HEK293T (cell line): ENCODE measurements at regions not wholly inside any gene's neighbourhood (a gene's known extent, or its start where the extent isn't known, plus 50 kb on each side); places are given as distances from the start of the nearest gene placed in this dataset.

Experiments
- CTCF ChIA-PET: fragments of 350-600 bp; formaldehyde crosslinking; extraction: SDS; loops from one replicate; lab custom pipeline; 2021; ENCODE audit warnings: antibody characterized with exemption, inconsistent platforms; lab: Yijun Ruan, JAX
- POLR2A ChIA-PET: fragments of 350-600 bp; formaldehyde crosslinking; extraction: SDS; loops from one replicate; lab custom pipeline; 2020; ENCODE audit warnings: antibody characterized with exemption, inconsistent platforms; lab: Yijun Ruan, JAX
- DNase-seq: peaks from one replicate; pipeline ENCODE4 v3.0.0; 2012; ENCODE audit warnings: mixed read lengths; ENCODE audit errors: extremely low spot score
- ARNT ChIP-seq: fragments of 450-650 bp; IDR thresholded peaks from 2 replicates; pipeline ENCODE4 v1.6.1; 2017; ENCODE audit warnings: mild to moderate bottlenecking
- BHLHE40 ChIP-seq: fragments of 450-650 bp; IDR thresholded peaks from 2 replicates; pipeline ENCODE4 v1.6.1; 2016; ENCODE audit warnings: mild to moderate bottlenecking, moderate library complexity, borderline replicate concordance
- CTBP1 ChIP-seq: fragments of 450-650 bp; IDR thresholded peaks from 2 replicates; pipeline ENCODE4 v1.6.1; 2016; ENCODE audit warnings: borderline replicate concordance
- ELF4 ChIP-seq: fragments of 450-650 bp; IDR thresholded peaks from 2 replicates; pipeline ENCODE4 v1.6.1; 2017; ENCODE audit warnings: antibody characterized with exemption
- FOXA1 ChIP-seq: fragments of 450-650 bp; IDR thresholded peaks from 2 replicates; pipeline ENCODE4 v1.6.1; 2016; ENCODE audit warnings: mild to moderate bottlenecking
- FOXK2 ChIP-seq: fragments of 450-650 bp; IDR thresholded peaks from 2 replicates; pipeline ENCODE4 v1.6.1; 2016; ENCODE audit warnings: mild to moderate bottlenecking
- FOXM1 ChIP-seq: fragments of 450-650 bp; IDR thresholded peaks from 2 replicates; pipeline ENCODE4 v1.6.1; 2017; ENCODE audit warnings: mild to moderate bottlenecking, borderline replicate concordance
- HDGF ChIP-seq: fragments of 450-650 bp; IDR thresholded peaks from 2 replicates; pipeline ENCODE4 v1.6.1; 2017; ENCODE audit warnings: antibody characterized with exemption, borderline replicate concordance
- L3MBTL2 ChIP-seq: fragments of 450-650 bp; conservative IDR thresholded peaks from 2 replicates; pipeline ENCODE4 v1.6.1; 2016; ENCODE audit warnings: mild to moderate bottlenecking
- LEF1 ChIP-seq: fragments of 450-650 bp; IDR thresholded peaks from 2 replicates; pipeline ENCODE4 v1.6.1; 2017; ENCODE audit warnings: mild to moderate bottlenecking, borderline replicate concordance
- NFRKB ChIP-seq: fragments of 450-650 bp; IDR thresholded peaks from 2 replicates; pipeline ENCODE4 v1.6.1; 2016; ENCODE audit warnings: mild to moderate bottlenecking, moderate library complexity
- PKNOX1 ChIP-seq: fragments of 450-650 bp; IDR thresholded peaks from 2 replicates; pipeline ENCODE4 v1.6.1; 2016
- SP1 ChIP-seq: fragments of 450-650 bp; IDR thresholded peaks from 2 replicates; pipeline ENCODE4 v1.6.1; 2017
- SUZ12 ChIP-seq: fragments of 450-650 bp; IDR thresholded peaks from 2 replicates; pipeline ENCODE4 v1.6.1; 2016; ENCODE audit warnings: mild to moderate bottlenecking
- TARDBP ChIP-seq: fragments of 450-650 bp; IDR thresholded peaks from 2 replicates; pipeline ENCODE4 v1.6.1; 2016
- ZNF384 ChIP-seq: fragments of 450-650 bp; IDR thresholded peaks from 2 replicates; pipeline ENCODE4 v1.6.1; 2016

- ChIA-PET POLR2A (interaction anchor here (0.5 to 1.5 kb wide), 2 partner anchors 84 to 143 kb away, joined by 3 to 4 read pairs; no protein-coding TSS in a partner anchor), CTCF (interaction anchor here (1.0 to 1.6 kb wide), 3 partner anchors 10 to 622 kb away, joined by 3 to 9 read pairs (median 6); no protein-coding TSS in a partner anchor)
- DNase-seq: peak; percentile 59
- TF ChIP-seq SUZ12 (no peak), FOXK2 (no peak), FOXM1 (no peak), ELF4 (no peak), NFRKB (no peak), SP1 (no peak), HDGF (no peak)
Measured at GRCh38 chr1:65065524-65066418, 82.2 kb upstream of the AK4 start.

DNA sequence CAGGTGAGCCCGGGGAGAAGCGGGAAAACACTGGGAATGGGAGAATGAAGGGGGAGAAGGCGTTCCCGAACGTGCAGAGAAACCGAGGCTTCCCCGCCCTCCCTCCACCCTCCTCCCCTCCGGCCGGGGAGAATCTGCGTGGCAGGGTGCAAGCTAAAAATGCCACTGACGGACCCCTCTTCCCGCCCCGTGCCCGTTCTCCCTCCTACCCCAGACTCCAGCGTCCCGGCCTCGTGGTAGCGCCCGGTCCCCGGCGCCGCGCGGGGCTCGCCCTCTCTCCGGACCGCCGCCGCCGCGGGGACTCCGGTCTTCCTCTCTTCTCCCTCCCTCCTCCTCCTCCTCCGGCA, 81.6 kb upstream of the AK4 start:
- ChIA-PET CTCF (interaction anchor here (1.6 kb wide), 1 partner anchor 9 kb away, joined by 9 read pairs; no protein-coding TSS in a partner anchor), POLR2A (interaction anchor here (0.5 kb wide), 1 partner anchor 84 kb away, joined by 3 read pairs; no protein-coding TSS in a partner anchor)
- no peak for TF ChIP-seq CTBP1
- no peak for TF ChIP-seq HDGF
- peak; percentile 71; the same call in 1 of the 2 replicates for TF ChIP-seq L3MBTL2
- TF ChIP-seq FOXM1: no peak
- DNase-seq: no peak

GRCh38 chr1:65066766-65067490, 81.1 kb upstream of the AK4 start:
- ChIA-PET CTCF (interaction anchor here (1.6 kb wide), 1 partner anchor 8 kb away, joined by 9 read pairs; no protein-coding TSS in a partner anchor), POLR2A (no interaction called here)
- TF ChIP-seq ARNT: peak; percentile 51; the same call in 1 of the 2 replicates
- peak; percentile 60; the same call in 1 of the 2 replicates for TF ChIP-seq LEF1
- TF ChIP-seq BHLHE40: no peak
- no peak for TF ChIP-seq NFRKB
- peak; percentile 43; the same call in 1 of the 2 replicates for TF ChIP-seq FOXM1
- 0 out of 2 replicates have a peak, but pooled peaks have one; percentile 42 for TF ChIP-seq TARDBP
- no peak for TF ChIP-seq HDGF
- no peak for TF ChIP-seq FOXA1
- no peak; the same call in 1 of the 2 replicates for TF ChIP-seq L3MBTL2
- TF ChIP-seq CTBP1: no peak
- TF ChIP-seq SP1: no peak
- no peak for TF ChIP-seq ZNF384
- TF ChIP-seq SUZ12: no peak
- no peak for TF ChIP-seq FOXK2
- peak; percentile 77 for DNase-seq

GRCh38 chr1:65067491-65068201, 80.4 kb upstream of the AK4 start:
- DNase-seq: peak; percentile 69
- ChIA-PET POLR2A (interaction anchor here (0.7 to 1.3 kb wide), 2 partner anchors 141 to 322 kb away, joined by 3 read pairs; no protein-coding TSS in a partner anchor), CTCF (no interaction called here)
- peak; percentile 98 for TF ChIP-seq ZNF384
- TF ChIP-seq SUZ12: no peak
- no peak for TF ChIP-seq PKNOX1
- peak; percentile 75 for TF ChIP-seq ELF4
- TF ChIP-seq NFRKB: 0 out of 2 replicates have a peak, but pooled peaks have one; percentile 44
- no peak for TF ChIP-seq LEF1

DNA sequence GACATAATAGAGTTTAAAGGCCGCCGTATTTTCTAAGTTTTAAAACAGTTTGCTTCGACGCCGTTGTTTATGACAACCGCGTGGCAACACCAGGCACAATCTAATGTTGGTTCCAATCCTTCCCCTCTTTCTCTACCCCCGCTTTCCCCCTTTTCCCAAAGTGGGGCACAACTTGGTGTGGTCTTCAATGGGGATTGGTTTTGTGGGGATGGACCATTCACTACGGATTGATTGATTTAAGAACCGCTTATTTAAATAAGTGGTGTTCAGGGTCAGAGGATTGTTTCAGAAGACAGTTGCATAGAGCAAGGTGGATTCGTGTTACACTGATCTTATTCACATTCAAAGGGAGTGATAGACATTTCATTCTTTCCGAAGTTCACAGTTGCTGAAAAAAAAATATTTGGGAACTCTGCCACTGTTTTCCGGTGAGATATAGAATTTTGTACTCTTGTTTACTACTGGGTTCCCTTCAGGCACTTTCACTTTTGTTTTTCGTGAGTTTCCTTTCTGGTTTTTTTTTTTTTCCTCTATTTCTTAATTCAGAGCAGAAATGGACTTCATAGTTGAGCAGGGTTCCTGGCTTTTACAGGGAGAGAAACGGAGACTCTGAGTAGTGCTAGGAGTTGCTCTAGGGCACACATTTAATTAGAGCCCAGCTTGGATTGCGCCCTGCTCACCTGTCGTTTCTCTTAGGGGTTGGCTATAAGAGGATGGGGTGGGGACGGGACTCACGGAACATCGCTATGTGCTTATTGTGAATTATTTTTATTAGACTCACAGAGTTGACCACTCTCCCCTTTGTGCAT, 79.6 kb upstream of the AK4 start:
- ChIA-PET POLR2A (interaction anchor here (0.7 to 1.3 kb wide), 2 partner anchors 141 to 323 kb away, joined by 3 read pairs; no protein-coding TSS in a partner anchor), CTCF (no interaction called here)
- TF ChIP-seq FOXA1: no peak
- 0 out of 2 replicates have a peak, but pooled peaks have one; percentile 16 for TF ChIP-seq ZNF384
- peak; percentile 91 for TF ChIP-seq L3MBTL2
- no peak for TF ChIP-seq LEF1
- TF ChIP-seq FOXM1: no peak
- no peak for DNase-seq

GRCh38 chr1:65069011-65069565, 78.9 kb upstream of the AK4 start:
- ChIA-PET POLR2A (interaction anchor here (1.3 kb wide), 1 partner anchor 324 kb away, joined by 3 read pairs; no protein-coding TSS in a partner anchor), CTCF (no interaction called here)
- TF ChIP-seq SUZ12 (no peak), FOXK2 (no peak), TARDBP (no peak), HDGF (no peak), ARNT (no peak), PKNOX1 (no peak), ZNF384 (no peak), CTBP1 (no peak), LEF1 (no peak), SP1 (no peak), BHLHE40 (no peak), FOXA1 (no peak), FOXM1 (no peak)
- no peak for DNase-seq
